ENCODE measurements at regions not wholly inside any gene's neighbourhood (a gene's known extent, or its start where the extent isn't known, plus 50 kb on each side); places are given as distances from the start of the nearest gene placed in this dataset.

DNA sequence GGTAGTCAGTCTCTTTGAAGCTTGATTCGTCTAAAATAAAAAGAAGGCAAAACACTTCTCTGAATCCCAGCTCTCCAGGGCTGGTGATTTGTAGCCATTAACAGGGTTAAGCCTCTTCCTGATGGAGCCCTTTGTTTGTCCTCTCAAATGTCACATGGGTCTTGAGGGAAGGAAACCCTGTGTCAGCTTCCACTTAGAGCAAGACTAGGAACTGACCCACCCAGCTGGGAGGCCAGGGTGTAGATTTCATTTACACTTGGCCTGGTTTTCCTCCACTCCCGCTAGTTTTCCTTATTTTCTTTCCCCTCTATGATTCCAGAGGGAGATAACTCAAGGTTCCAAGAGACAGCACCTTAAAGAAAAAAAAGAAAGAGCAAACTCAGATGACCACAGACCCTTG, 230.5 kb upstream of the EGLN3 start:
- ChIA-PET CTCF (interaction anchor here (0.6 to 2.2 kb wide), 6 partner anchors 19 to 175 kb away, joined by 3 to 7 read pairs (median 4); no protein-coding TSS in a partner anchor), POLR2A (interaction anchor here (0.6 kb wide), 1 partner anchor 57 kb away, joined by 3 read pairs; no protein-coding TSS in a partner anchor)
- Histone ChIP-seq H3K9me3 (no peaks in the 10 kb centered on the region), H3K4me1 (no peaks in the 10 kb centered on the region), H3K27ac (no peak overlapping the region), H3K4me2 (no peak overlapping the region), H3K4me3 (no peak overlapping the region)
- no peak for DNase-seq (ENCODE audit: low read depth in 1 of 2, low spot score in 1 of 2)
- FAIRE-seq: no peak
- WGBS (ENCODE audit: missing lambda C conversion rate): 56% methylated on average over 2 of the region's 2 CpGs
- ATAC-seq: no peak
- TF ChIP-seq KDM1A (IDR thresholded peaks at IDR 0.05; ENCODE audit: low read depth) (no peak), USF2 (IDR thresholded peaks at IDR 0.05) (no peak), HMGXB4 (CRISPR knock-in tag; IDR thresholded peaks at IDR 0.05; ENCODE audit: borderline replicate concordance) (no peak), RNF2 (IDR thresholded peaks at IDR 0.05; ENCODE audit: borderline replicate concordance, low read depth) (no peak), ZSCAN20 (CRISPR knock-in tag; IDR thresholded peaks at IDR 0.05) (no peak), JUNB (IDR thresholded peaks at IDR 0.05) (no peak), NR3C1 (IDR thresholded peaks at IDR 0.05) (no peak), HDAC2 (IDR thresholded peaks at IDR 0.05) (no peak), POLR2A (IDR thresholded peaks at IDR 0.05; ENCODE audit: low read length) (no peak), JUN (IDR thresholded peaks at IDR 0.05) (no peak), NFE2L2 (conservative IDR thresholded peaks at IDR 0.05; ENCODE audit: low read length) (no peak), MAFK (IDR thresholded peaks at IDR 0.05; ENCODE audit: partially characterized antibody) (no peak), SREBF2 (IDR thresholded peaks at IDR 0.05) (no peak)

- TF ChIP-seq KDM1A (IDR thresholded peaks at IDR 0.05; ENCODE audit: low read depth) (no peak), POLR2AphosphoS2 (conservative IDR thresholded peaks at IDR 0.05; ENCODE audit: low read length) (no peak), JUN (IDR thresholded peaks at IDR 0.05) (no peak), EP300 (IDR thresholded peaks at IDR 0.05) (no peak), RARB (CRISPR knock-in tag; IDR thresholded peaks at IDR 0.05) (no peak), CEBPB (IDR thresholded peaks at IDR 0.05) (no peak), MAFK (IDR thresholded peaks at IDR 0.05; ENCODE audit: partially characterized antibody) (no peak), FOSB (CRISPR knock-in tag; IDR thresholded peaks at IDR 0.05) (no peak)
- TF ChIP-seq, protein P1, sequence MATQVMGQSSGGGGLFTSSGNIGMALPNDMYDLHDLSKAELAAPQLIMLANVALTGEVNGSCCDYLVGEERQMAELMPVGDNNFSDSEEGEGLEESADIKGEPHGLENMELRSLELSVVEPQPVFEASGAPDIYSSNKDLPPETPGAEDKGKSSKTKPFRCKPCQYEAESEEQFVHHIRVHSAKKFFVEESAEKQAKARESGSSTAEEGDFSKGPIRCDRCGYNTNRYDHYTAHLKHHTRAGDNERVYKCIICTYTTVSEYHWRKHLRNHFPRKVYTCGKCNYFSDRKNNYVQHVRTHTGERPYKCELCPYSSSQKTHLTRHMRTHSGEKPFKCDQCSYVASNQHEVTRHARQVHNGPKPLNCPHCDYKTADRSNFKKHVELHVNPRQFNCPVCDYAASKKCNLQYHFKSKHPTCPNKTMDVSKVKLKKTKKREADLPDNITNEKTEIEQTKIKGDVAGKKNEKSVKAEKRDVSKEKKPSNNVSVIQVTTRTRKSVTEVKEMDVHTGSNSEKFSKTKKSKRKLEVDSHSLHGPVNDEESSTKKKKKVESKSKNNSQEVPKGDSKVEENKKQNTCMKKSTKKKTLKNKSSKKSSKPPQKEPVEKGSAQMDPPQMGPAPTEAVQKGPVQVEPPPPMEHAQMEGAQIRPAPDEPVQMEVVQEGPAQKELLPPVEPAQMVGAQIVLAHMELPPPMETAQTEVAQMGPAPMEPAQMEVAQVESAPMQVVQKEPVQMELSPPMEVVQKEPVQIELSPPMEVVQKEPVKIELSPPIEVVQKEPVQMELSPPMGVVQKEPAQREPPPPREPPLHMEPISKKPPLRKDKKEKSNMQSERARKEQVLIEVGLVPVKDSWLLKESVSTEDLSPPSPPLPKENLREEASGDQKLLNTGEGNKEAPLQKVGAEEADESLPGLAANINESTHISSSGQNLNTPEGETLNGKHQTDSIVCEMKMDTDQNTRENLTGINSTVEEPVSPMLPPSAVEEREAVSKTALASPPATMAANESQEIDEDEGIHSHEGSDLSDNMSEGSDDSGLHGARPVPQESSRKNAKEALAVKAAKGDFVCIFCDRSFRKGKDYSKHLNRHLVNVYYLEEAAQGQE (IDR thresholded peaks at IDR 0.05): no peak
- no peak for ATAC-seq
- no peak for FAIRE-seq
- CTCF ChIA-PET: interaction anchor here (0.6 to 2.2 kb wide), 5 partner anchors 10 to 111 kb away, joined by 3 to 7 read pairs (median 3); no protein-coding TSS in a partner anchor
- Histone ChIP-seq H3K4me3 (no peak overlapping the region), H3K27ac (no peak overlapping the region), H3K9me3 (no peaks in the 10 kb centered on the region), H3K4me1 (no peaks in the 10 kb centered on the region), H3K4me2 (no peak overlapping the region)
- no peak for DNase-seq (ENCODE audit: low read depth in 1 of 2, low spot score in 1 of 2)
- POLR2A ChIA-PET: no interaction called here
- WGBS (ENCODE audit: missing lambda C conversion rate): 82% methylated on average over 2 of the region's 2 CpGs
These were observed 230.0 kb upstream of the EGLN3 start for GRCh38 chr14:34180869-34181268.

GRCh38 chr14:34180434-34180833, 229.6 kb upstream of the EGLN3 start:
- ChIA-PET CTCF (interaction anchor here (1.1 to 2.2 kb wide), 3 partner anchors 10 to 20 kb away, joined by 3 to 7 read pairs (median 3); no protein-coding TSS in a partner anchor), POLR2A (no interaction called here)
- no peak for DNase-seq (ENCODE audit: low read depth in 1 of 2, low spot score in 1 of 2)
- Histone ChIP-seq H3K9me3 (no peaks in the 10 kb centered on the region), H3K4me2 (no peak overlapping the region), H3K27ac (no peak overlapping the region), H3K4me3 (no peak overlapping the region), H3K4me1 (no peaks in the 10 kb centered on the region)
- 39% methylated on average over 4 of the region's 4 CpGs for WGBS (ENCODE audit: missing lambda C conversion rate)
- TF ChIP-seq MAX (IDR thresholded peaks at IDR 0.05): no peak
- no peak for TF ChIP-seq USF2 (IDR thresholded peaks at IDR 0.05)
- no peak for TF ChIP-seq BHLHE40 (IDR thresholded peaks at IDR 0.05; ENCODE audit: low read depth, low read length)
- no peak for TF ChIP-seq JUNB (IDR thresholded peaks at IDR 0.05)
- no peak for TF ChIP-seq HOXB5 (CRISPR knock-in tag; IDR thresholded peaks at IDR 0.05)
- ATAC-seq: no peak
- FAIRE-seq: no peak
